ENCODE measurements at regions not wholly inside any gene's neighbourhood (a gene's known extent, or its start where the extent isn't known, plus 50 kb on each side); places are given as distances from the start of the nearest gene placed in this dataset.

DNA sequence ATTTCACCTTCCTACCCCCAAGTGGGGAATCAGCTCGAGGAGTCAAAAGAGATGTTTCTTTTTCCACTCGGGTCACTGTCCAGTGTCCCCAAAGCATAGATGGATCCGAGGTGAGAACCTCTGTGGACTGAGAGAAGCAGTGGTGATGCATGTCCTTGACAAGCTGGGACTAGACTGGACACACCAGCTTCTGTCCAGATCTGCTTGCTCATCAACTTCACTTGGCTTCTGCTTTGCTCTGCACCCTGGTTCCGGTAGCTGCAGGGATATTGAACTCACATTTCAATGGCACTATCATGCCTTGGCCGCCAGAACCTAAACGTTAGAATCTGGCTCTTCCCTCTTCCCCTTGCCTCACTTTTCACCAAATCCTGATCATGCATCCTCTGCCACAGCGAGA is 50.3 kb upstream of the CXCL12 start:
- no peak for DNase-seq (ENCODE audit: low spot score)

DNA sequence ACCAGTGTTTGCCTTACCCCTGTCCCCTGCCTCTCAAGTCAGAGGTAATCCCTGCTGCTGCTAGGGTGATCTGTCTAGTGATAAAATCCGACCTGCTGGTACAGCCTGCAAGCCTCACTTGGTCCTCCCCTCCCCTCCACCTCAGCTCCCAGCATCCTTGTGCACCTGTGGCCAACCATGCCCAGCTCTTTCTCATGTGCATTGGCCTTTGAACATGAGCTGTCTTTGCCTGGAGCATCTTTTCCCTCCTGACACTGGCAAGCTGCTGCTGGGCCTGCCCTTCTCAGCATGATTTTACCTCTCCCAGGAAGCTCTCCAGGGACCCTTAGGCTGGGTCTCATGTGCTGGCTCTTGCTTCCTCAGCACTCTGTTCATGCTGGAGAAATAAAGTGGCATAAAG is 51.3 kb upstream of the CXCL12 start:
- DNase-seq (ENCODE audit: low spot score): no peak

DNA sequence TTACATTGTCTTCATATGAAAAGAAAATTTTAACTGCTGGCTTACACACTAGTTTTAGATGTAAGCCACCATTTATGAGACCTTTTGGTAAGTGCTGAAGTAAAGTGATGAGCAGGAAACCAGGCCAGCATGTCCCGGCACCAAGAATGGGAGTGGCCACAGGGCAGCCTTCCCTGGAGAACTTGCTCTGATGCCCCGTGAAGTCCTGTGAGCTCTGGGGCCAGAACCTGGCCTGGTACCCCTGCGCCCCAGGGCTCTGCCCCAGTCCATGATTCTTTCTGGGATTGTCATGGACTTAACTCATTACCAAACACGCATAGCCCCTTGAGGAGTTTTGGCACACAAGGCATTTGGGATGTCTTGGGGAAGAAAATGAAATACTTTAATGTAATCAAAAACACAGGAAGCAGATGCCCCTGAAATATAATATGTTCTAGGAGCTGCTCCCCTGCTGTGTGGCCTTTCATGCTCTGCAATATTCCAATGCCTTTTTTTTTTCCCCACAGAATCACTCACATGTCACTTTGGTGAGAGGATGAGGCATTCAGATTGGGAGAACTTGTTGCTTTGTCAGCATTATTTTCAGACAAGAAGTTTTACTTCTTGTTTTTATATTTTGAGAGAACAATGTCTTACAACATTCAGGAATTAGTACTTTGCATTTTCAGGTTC is 53.1 kb upstream of the CXCL12 start:
- DNase-seq (ENCODE audit: low spot score): no peak

DNA sequence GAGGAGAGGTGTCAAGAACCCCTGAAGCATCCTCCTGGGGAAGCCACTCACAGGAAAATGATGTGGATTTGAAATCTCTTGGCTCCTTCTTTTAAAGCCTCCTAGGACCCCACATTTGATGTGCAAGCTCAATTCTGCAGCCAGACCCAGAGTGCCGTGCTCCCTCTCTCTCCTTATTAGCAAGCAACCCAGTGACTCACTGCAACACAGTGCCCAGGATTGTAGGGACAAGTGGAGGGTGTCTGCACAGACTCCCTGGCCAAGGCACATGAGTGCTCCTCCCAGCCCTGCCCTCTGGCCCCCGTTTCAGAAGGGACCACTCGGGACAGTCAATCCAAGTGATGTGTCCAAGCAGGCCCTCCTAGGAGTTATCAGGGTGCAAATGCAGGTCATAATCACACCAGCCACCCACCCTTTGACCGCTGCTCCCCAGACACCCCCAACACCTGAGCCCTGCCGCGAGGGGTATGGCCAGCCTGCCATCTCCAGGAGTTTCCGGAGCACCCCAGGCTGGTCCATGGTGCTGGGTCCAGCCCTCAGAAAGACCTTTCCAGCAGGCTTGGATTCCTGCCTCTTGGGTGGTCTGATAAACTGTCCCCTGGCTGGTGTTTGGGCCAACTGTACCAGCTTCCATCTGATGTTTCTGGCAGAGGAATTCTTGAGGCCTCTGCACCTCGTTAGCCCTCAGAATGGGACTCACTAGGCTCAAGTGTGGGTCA is 54.5 kb upstream of the CXCL12 start:
- DNase-seq (ENCODE audit: low spot score): no peak

DNA sequence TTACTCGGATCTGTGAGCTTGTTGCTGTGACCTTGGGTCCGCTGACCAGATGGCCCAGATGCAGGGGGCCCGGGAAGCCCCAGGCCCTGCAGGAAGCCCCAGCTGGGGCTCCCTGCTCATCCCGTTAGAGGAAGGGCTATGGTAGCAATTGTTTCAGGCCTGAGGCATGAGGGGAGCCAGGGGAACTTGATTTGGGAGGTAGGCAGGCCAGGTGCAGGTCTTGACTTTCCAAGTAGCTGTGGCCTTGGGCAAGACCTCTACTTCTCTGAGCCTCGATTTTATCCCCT is 55.0 kb upstream of the CXCL12 start:
- no peak for DNase-seq (ENCODE audit: low spot score)

DNA sequence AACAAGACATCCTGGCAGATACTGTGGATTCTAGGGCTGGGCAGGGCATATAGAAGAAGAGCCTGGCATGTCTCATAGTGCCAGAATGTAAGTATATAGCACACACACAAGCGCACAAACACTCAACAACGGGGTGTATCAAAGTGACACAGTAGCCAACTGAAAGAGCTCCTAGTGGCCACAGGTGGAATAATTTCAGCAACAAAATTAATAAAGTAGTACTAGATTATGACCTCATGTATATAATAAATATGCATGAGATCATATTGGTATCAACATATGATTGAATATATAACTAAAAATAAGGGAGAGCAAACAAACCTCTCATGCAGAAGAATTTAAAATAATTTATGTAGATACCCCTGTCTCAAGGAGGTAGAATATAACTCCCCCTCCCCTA is 72.4 kb upstream of the CXCL12 start:
- no peak for DNase-seq (ENCODE audit: low spot score)

DNA sequence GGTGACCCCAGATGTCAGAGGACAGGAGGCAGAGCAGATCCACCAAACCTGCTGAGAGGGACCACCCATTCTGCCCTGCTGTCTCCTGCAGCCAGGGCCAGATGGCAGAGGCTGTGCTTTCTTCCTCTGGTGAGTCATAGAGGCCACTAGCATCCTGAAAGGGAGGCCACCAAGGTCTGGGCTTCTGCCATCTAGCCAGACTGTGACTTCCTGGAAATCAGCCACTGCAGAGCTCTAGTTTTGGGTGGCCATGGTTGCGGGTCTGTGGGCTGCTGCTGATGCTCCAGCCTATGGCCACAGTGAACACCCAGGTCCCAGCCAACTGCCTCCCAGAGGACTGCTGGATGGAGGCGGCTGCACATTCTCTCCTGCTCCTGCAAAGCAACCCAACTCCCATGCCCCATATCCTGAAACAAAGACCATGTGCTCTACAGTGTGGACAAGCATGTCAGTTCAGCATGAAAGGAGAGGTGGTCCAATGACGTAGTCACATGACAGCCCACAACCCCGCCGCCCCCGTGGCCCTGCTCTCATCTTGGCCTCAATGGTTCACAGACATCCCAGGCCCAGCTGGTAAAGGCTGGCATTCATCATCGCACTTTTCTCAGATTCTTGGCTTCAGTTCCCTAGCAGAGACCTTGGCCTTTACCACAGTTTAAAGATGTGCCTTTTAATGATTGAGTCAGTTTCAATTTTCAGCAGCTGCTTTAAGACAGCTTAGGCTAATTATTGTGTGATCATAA is 73.9 kb upstream of the CXCL12 start:
- no peak for DNase-seq (ENCODE audit: low spot score)

DNA sequence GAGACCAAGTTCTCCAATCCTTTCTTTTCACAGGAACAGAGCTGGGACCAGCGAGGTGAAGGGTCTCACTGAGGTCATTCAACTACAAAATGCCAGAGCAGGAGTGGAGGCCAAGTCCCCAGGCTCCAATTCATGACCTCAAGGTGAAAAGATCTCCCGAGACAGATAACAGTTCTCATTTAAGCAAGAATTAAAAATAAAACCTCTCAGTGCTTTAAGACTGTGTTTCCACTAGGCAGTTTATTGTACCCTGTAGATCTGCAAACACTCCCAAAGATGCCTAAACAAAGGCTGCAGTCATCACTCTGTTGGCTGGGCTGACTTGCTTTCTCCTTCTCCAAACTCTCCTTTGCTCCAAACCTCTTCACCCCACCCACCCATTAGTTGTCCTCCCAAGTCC is 74.8 kb upstream of the CXCL12 start:
- DNase-seq (ENCODE audit: low spot score): no peak

DNA sequence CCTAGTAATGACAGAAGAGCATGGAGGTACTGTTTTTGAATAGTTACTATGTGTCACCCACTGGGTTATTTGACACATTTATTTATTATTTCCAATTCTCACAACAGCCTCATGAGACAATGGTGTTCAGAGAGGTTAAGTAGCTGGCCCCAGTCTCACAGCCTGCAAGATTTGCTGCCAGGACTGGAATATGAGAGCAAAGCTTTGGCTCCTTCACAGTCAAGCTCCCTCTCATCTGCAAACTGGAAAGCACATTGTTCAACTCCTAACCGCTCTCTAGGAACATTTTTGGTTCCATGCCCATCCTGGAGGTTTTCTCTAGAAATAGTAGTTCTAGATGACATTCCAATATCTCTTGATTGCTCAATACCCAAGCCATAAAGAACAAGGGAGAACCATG is 75.5 kb upstream of the CXCL12 start:
- no peak for DNase-seq (ENCODE audit: low spot score)

DNA sequence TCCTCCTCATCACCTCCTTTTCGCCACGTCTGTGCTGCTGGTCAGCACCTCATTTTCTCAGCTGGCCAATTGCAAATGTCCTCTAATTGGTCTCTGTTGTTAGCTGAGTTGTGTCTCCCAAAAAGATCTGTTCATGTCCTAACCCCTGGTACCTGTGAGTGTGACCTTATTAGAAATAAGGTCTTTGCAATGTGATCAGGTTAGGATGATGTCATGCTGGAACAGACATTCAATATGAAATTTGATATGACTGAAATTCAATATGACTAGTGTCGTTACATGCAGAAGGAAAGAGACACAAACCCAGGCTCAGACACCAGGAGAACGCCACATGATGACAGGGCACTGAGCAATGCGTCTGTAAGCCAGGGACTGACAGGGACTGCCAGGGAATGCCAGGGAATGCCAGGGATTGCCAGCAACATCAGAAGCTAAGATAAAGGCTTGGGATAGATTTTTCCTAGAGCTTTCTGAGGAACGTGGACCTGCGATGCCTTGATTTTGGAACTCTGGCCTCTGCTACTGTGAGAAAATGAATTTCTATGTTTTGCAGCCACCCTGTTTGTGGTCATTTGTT is 77.5 kb upstream of the CXCL12 start:
- no peak for DNase-seq (ENCODE audit: low spot score)

DNA sequence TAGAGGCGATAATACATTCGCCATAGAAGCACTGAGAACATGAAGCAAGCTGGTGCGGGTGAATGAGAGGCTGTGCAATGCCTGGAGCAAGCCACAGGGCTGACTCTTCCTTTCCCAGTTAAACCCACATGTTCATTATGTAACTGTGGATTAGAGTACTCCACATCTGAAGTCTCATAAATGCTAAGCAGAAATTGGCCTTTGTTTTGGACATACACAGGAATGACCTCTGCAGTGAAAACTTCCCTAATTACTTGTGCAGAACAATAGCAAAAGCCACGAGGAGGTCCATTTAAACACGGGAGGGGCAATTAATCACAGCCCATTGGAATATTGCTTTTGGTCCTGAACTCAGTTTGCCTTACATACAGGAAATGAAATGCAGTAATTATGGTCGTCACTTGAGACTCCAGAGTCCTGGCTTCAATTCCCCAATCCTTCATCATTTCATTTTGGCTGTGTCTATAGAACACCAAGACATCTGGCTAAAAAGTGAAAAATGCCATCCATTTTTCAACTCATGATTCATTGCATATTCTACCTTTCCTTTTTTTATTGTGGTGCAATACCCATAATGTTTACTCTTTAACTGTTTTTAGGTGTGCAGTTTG is 78.7 kb upstream of the CXCL12 start:
- DNase-seq (ENCODE audit: low spot score): no peak

DNA sequence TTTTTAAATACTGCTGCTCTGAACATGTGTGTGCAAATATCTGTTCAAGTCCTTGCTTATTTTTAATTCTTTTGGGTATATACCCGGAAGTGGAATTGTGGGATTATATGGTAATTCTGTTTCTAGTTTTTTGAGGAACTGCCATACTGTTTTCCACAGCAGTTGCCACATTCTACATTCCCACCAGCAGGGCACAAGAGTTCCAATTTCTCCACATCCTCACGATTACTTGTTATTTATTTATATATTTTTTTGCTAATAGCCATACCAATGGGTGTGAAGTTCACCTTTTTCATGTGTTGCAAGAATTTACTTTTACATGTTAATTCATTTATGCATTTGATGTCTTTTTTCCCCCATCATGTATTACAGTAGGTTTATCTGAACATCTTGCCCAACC is 79.6 kb upstream of the CXCL12 start:
- DNase-seq (ENCODE audit: low spot score): no peak

DNA sequence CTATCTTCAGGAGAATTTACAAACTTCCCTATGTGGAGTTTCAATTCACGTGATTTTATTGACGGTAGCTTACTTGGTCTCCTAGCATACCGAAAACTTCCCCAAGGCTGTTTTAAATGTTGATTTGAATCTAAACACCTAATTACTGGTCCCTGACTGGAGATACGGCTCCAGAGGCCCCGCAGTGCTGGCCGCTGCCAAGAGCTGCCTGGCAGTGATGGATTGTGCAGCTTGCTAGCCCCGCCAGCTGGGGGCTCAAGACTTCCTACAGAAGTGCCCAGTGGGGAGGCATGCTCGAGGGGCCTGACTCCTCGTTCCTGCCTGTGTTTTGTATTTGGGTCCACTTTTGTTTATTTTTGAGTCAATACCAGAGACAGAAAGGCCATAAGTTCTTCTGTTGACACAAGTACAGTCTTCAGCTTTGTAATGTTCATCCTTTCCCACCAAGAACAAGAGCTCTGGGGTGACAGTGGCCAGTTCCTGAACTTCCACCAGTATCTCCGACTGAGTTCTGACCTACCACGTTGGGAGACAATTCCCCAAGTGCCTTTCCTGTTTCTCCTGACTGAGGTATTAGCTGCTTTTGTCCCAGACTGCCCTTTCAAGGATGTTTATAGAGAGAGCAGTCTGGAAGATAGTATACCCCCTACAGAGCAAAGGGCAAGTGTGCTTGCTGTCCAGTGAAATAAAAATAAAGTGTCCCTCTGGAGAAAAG is 80.7 kb upstream of the CXCL12 start:
- no peak for DNase-seq (ENCODE audit: low spot score)

DNA sequence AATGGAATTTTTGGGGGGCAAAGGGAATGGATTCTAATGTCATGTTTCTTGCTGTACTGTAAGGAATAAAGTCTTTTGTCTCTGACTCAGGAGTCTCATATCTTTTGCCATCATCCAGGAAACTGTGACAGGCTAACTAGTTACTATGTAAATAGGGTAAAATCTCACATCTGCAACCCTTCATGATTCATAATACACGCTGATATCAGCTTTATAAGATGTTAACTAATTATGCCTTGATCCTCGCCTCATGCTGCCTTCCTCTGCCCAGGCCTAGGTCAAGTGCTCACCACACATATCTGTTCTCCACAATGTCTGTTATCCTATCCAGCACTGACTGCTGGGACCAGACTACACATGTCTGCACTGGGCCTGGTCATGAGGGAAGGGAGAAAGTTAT is 81.3 kb upstream of the CXCL12 start:
- no peak for DNase-seq (ENCODE audit: low spot score)

DNA sequence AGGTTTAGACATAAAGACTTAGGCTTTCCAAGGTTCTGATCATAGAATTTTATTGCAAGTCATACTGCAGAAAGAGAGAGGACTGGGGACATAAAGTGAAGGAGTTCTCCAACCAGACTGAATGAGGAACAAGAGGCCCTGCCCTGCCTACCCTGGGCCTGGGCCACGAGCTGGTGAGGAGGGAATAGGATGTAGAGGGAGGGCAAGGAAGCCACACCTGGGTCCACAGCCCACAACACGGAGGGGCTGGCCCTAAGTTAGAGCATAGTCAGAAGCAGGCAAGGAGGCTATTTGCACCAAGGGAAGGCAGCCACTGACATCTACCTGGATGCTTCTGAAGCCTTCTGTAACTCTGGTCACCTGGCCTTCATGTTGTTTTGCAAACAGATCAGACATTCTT is 82.2 kb upstream of the CXCL12 start:
- DNase-seq (ENCODE audit: low spot score): no peak

DNA sequence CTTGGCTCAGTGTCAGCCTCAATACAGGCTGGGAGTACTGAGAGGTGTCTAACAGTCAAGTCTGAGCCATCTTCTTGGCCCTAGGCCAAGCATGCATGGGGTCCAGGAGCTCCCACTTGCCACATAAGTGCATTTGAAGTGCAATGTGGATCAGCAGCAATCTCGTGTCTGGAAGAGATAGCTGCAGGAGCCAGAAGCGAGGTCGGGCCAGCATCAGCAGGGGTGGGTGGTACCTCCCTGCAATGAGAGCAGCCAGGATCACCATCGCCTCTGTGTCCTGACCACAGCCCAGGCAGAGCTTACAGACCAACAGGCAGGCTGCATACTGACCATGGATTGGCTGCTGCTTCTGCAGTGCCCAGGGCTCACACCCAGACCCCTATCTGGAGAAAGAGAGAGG is 83.0 kb upstream of the CXCL12 start:
- no peak for DNase-seq (ENCODE audit: low spot score)

DNA sequence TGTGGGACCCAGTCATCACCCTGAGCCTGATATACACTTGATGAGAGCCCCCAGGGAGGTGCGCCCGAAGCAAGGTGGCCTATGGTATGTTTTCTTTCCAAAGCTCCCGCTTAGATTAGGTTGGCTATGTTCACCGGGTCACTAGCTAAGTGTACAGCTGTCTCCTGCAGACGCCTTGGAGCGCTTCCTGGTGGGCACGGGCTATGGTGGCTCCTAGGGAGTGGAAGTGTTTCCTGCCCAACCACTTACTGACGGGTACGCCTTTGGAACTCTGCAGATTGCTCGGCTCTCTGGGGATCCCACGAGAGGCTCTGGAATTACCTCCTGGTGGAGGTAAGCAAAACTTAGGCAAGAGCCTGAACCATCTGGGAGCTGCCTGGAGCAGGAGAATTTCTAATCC is 83.6 kb upstream of the CXCL12 start:
- DNase-seq (ENCODE audit: low spot score): no peak

DNA sequence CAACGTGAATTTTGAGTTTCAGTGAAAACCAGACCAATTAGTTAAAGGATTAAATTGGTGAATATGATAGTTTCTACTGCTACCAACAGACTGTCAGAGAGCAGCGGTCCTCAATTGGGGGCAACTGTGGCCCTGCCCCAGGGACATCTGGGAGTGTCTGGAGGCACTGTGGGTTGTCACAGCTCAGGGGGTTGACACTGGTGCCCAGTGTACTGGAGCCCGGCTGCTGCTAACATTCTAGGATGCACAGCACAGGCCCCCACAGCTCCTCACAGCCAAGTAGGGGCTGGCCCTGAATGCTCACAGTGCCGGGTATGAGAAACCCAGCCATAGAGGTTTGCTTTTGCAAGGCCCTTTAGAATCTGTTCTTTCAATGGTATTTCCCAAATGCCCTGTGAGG is 84.1 kb upstream of the CXCL12 start:
- DNase-seq (ENCODE audit: low spot score): no peak

DNA sequence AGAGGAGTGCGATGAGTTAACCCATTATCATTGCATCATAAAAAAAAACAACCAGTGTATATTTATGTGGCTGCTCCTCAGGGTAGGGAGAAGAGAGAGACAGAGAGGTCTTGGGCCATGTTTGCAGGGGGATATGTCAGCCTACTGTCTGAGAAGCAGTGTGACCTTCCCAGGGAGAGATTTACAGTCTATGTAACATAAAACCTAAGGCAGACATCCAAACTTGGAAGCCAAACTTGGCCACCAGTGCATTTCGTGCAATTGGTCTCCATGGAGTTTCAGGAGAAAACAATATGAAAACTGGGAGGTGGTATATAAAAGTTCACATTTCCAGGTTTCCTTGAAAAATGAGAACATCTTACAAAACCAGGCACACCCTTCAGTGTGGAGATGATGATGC is 85.9 kb upstream of the CXCL12 start:
- no peak for DNase-seq (ENCODE audit: low spot score)

DNA sequence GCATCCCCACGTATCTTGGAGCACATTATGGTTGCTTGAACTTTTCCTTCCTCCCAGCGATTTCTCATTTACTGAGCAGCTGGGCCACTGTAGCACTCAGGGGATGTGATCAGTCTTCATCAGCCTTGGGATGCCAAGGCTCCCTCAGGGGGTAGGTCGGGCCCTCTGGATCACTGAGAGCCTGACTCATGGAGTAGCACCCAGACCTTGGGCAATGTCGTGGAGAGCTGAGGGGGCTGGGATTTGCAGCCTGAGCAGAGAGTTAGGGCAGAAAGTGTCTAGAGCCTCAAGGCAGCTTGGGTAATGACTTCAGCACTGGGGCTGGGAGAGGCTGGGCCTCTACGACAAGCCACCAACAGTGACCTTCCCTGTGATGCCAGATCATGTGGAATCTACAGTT is 86.5 kb upstream of the CXCL12 start:
- no peak for DNase-seq (ENCODE audit: low spot score)

DNA sequence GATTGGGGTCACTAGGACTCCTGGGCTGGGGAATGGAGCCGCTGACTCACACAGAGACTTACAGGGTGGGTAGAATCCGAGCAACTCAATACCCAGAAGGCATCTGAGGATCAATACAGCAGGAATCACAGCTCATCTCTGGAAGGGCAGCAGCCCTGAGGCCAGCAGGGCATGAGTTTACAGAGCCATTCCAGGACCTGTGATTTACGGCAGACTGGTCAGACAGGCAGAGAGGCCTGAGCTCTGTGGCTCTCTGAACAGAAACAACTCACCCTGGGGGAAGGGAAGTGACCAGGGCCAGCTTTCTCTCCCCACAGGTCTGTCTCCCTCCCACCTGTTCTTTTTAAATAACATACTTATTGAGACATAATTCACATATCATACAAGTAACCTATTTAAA is 88.2 kb upstream of the CXCL12 start:
- DNase-seq (ENCODE audit: low spot score): no peak

DNA sequence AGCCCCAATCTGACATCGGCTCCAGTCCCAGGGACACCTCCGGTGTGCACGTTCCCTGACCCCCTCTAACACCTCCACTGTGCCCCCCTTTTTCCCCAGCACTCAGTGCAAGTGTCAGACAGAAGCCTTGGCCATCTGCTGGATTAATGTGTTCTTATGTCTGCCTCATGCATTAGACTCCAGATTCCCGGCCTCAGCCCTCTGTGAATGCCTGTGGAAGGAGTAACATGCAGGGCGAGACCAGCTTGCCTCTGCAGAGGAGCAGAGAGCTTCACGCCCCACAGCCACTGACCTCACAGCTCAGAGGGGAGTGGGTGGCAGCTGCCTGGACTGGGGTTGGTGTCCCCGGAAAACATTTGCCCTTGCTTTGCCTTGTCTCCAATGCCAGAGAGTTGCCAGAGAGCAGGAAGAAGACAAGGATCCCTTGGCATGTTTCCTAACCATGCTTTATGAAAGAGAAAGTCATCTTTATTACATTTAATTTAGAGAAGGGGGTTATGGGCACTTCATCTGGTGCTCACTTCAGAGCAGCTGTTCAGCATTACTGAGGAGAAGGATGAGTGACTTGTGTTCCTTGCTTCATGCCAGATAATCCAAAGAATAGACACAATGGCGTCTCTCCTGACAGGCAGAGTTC is 91.6 kb upstream of the CXCL12 start:
- no peak for DNase-seq (ENCODE audit: low spot score)
